HepG2 (cell line): ENCODE measurements at regions not wholly inside any gene's neighbourhood (a gene's known extent, or its start where the extent isn't known, plus 50 kb on each side); places are given as distances from the start of the nearest gene placed in this dataset.
A peak's percentile ranks its signal among the peaks of the same experiment; 100 is the strongest.

Experiments
- ATAC-seq: fragments of 200-7000 bp; cut with Tn5 transposase; 3 replicates; pipeline ENCODE4 v1.9.1; 2020; ENCODE audit warnings: mild to moderate bottlenecking, moderate library complexity
- BruUV-seq: library from RNA; stranded (reverse); fragments of 400-500 nt; replicated peaks from 2 replicates; lab custom pipeline; 2021; lab: Mats Ljungman, UMichigan
- CTCF ChIA-PET: fragments of 300-600 bp; formaldehyde crosslinking; extraction: SDS; loops from one replicate; lab custom pipeline; 2021; ENCODE audit warnings: low total read pairs, inconsistent platforms, low intra/inter-chr PET ratio; lab: Yijun Ruan, JAX
- POLR2A ChIA-PET: fragments of 350-600 bp; sonication (Branson Sonifier 250); formaldehyde crosslinking; loops from one replicate; lab custom pipeline; 2020; ENCODE audit warnings: antibody characterized with exemption, inconsistent platforms; lab: Yijun Ruan, JAX
- DNase-seq: peaks from one replicate; pipeline ENCODE4 v3.0.0-alpha.2; 2015; ENCODE audit warnings: low spot score
- FAIRE-seq: peaks from 3 replicates; lab custom pipeline; 2011; peaks lifted over from hg19 to GRCh38; lab: Jason Lieb, UNC
- H2AFZ ChIP-seq: one replicate; pipeline ENCODE4 v1.6.1; 2011; ENCODE audit warnings: low read length, inconsistent platforms
- H3K27ac ChIP-seq: fragments of 300-600 bp; 3 replicates; pipeline ENCODE4 v1.8.0; 2011; ENCODE audit warnings: mixed run types, mild to moderate bottlenecking, mixed read lengths, low read length, inconsistent platforms; ENCODE audit not compliant: insufficient read depth; ENCODE audit errors: extremely low read length
- H3K27me3 ChIP-seq, 2 experiments: fragments of 200-600 bp in 1 of 2; 2 replicates in 1 of 2; 3 replicates in 1 of 2; pipeline versions ENCODE4 v1.6.0 to v1.8.0; 2011; ENCODE audit warnings: low read length in 2 of 2, mild to moderate bottlenecking in 2 of 2, moderate library complexity in 2 of 2, inconsistent platforms in 1 of 2; ENCODE audit not compliant: insufficient read depth in 2 of 2, control insufficient read depth in 1 of 2
- H3K36me3 ChIP-seq, 2 experiments: fragments of 200-600 bp in 1 of 2; replicated peaks in 1 of 2; 2 replicates in 1 of 2; 3 replicates in 1 of 2; pipeline versions ENCODE4 v1.5.1 to v1.8.0; 2011; ENCODE audit warnings: low read length in 2 of 2, inconsistent platforms in 1 of 2; ENCODE audit not compliant: insufficient read depth in 2 of 2, control insufficient read depth in 1 of 2
- H3K4me1 ChIP-seq: 2 replicates; pipeline ENCODE4 v1.5.1; 2012; ENCODE audit warnings: low read length, inconsistent platforms; ENCODE audit not compliant: insufficient read depth
- H3K4me2 ChIP-seq: 2 replicates; pipeline ENCODE4 v1.6.0; 2011; ENCODE audit warnings: low read depth, low read length, inconsistent platforms
- H3K4me3 ChIP-seq, 3 experiments: fragments of 200-600 bp in 1 of 3; sonication (generic), shearing (Covaris generic) in 1 of 3; replicated peaks in 1 of 3; 2 replicates each; pipeline ENCODE4 v1.5.1; 2011 to 2016; ENCODE audit warnings: low read length in 3 of 3, inconsistent platforms in 2 of 3, low read depth in 2 of 3, mild to moderate bottlenecking in 2 of 3, control low read depth in 1 of 3, mixed read lengths in 1 of 3; ENCODE audit not compliant: insufficient read depth in 1 of 3
- H3K79me2 ChIP-seq: one replicate; pipeline ENCODE4 v1.6.1; 2011; ENCODE audit warnings: low read length, inconsistent platforms; ENCODE audit not compliant: insufficient read depth
- H3K9ac ChIP-seq: 2 replicates; pipeline ENCODE4 v1.6.0; 2011; ENCODE audit warnings: mild to moderate bottlenecking, low read depth, low read length, inconsistent platforms; ENCODE audit not compliant: insufficient read depth
- H3K9me3 ChIP-seq: 2 replicates; pipeline ENCODE4 v1.5.1; 2012; ENCODE audit warnings: mild to moderate bottlenecking, low read length
- H4K20me1 ChIP-seq: 2 replicates; pipeline ENCODE4 v1.6.0; 2011; ENCODE audit warnings: inconsistent platforms, mild to moderate bottlenecking, low read length, moderate library complexity; ENCODE audit not compliant: insufficient read depth
- CEBPB ChIP-seq: IDR thresholded peaks from 2 replicates; pipeline ENCODE4 v1.6.1; 2011; ENCODE audit warnings: low read depth, low read length, improper control_type of control experiment, borderline replicate concordance
- CENPT ChIP-seq: sonication (generic); formaldehyde crosslinking; IDR thresholded peaks from 2 replicates; pipeline ENCODE4 v1.8.0; 2022; ENCODE audit warnings: low read depth, mild to moderate bottlenecking, moderate library complexity, missing genetic modification reagents
- ELF3 ChIP-seq: IDR thresholded peaks from 2 replicates; pipeline ENCODE4 v1.6.1; 2016; ENCODE audit warnings: missing genetic modification reagents, missing compliant biosample characterization
- EP300 ChIP-seq, 3 experiments: sonication (generic) in 1 of 3; formaldehyde crosslinking in 1 of 3; IDR thresholded peaks; 2 replicates each; pipeline versions ENCODE4 v1.5.1 to v1.6.1; 2011 to 2020; ENCODE audit warnings: low read depth in 2 of 3, low read length in 2 of 3, borderline replicate concordance in 1 of 3, improper control_type of control experiment in 1 of 3, mild to moderate bottlenecking in 1 of 3, missing genetic modification reagents in 1 of 3, moderate library complexity in 1 of 3
- ETV5 ChIP-seq: IDR thresholded peaks from 2 replicates; pipeline ENCODE4 v1.6.1; 2018; ENCODE audit warnings: missing biosample characterization, missing genetic modification reagents, inconsistent platforms, borderline replicate concordance
- FOXJ3 ChIP-seq: sonication (generic); formaldehyde crosslinking; IDR thresholded peaks from 2 replicates; pipeline ENCODE4 v1.4.0; 2020; ENCODE audit warnings: missing genetic modification reagents, mild to moderate bottlenecking, borderline replicate concordance
- FOXP1 ChIP-seq, 2 experiments: fragments of 450-650 bp in 1 of 2; IDR thresholded peaks; 2 replicates each; pipeline ENCODE4 v1.6.1; 2017 to 2018; ENCODE audit warnings: antibody characterized with exemption in 1 of 2
- GATAD2A ChIP-seq: IDR thresholded peaks from 2 replicates; pipeline ENCODE4 v1.6.1; 2016
- JUN ChIP-seq: sonication (generic); formaldehyde crosslinking; IDR thresholded peaks from 2 replicates; pipeline ENCODE4 v1.4.0; 2020; ENCODE audit warnings: mild to moderate bottlenecking, missing genetic modification reagents
- SOX5 ChIP-seq: IDR thresholded peaks from 2 replicates; pipeline ENCODE4 v1.6.1; 2016; ENCODE audit warnings: borderline replicate concordance
- TRIM24 ChIP-seq: sonication (generic); formaldehyde crosslinking; IDR thresholded peaks from 2 replicates; pipeline ENCODE4 v1.8.0; 2022; ENCODE audit warnings: mild to moderate bottlenecking, missing genetic modification reagents
- ZFP82 ChIP-seq: sonication (generic); formaldehyde crosslinking; IDR thresholded peaks from 2 replicates; pipeline ENCODE4 v1.5.1; 2020; ENCODE audit warnings: mild to moderate bottlenecking, missing genetic modification reagents, borderline replicate concordance
- ZNF850 ChIP-seq: sonication (generic); formaldehyde crosslinking; conservative IDR thresholded peaks from 2 replicates; pipeline ENCODE4 v1.9.0; 2021; ENCODE audit warnings: mild to moderate bottlenecking, missing genetic modification reagents
- WGBS: methylation state at CpG from one replicate; pipeline ENCODE4 v1.1.6; 2017; ENCODE audit warnings: low lambda C conversion rate; 5-methylcytosine and 5-hydroxymethylcytosine counted together
- in situ Hi-C: cut with HindIII; loops from 2 replicates; pipeline ENCODE4 v1.10.0; 2017; ENCODE audit warnings: low pct_unique_long_range_greater_than_20kb; ENCODE audit not compliant: extremely low pct_ligation_motif_present
- intact Hi-C: fragments of 100-400 bp; cut with micrococcal nuclease; formaldehyde crosslinking; loops from one replicate; pipeline ENCODE4 v1.10.0; 2022; ENCODE audit not compliant: unreplicated experiment
- TF ChIP-seq, protein P1 (sequence below): sonication (generic); formaldehyde crosslinking; IDR thresholded peaks from 2 replicates; pipeline ENCODE4 v1.8.0; 2022; ENCODE audit warnings: missing genetic modification reagents, mild to moderate bottlenecking, inconsistent platforms, borderline replicate concordance
- TF ChIP-seq, protein P2 (sequence below): sonication (generic); formaldehyde crosslinking; IDR thresholded peaks from 2 replicates; pipeline ENCODE4 v1.5.0; 2020; ENCODE audit warnings: missing genetic modification reagents, mild to moderate bottlenecking, borderline replicate concordance
- TF ChIP-seq, protein P3 (sequence below): IDR thresholded peaks from 2 replicates; pipeline ENCODE4 v1.6.1; 2012; ENCODE audit warnings: low read depth, low read length, improper control_type of control experiment
- TF ChIP-seq, protein P4 (sequence below): sonication (generic); formaldehyde crosslinking; IDR thresholded peaks from 2 replicates; pipeline ENCODE4 v1.8.0; 2022; ENCODE audit warnings: missing genetic modification reagents, mild to moderate bottlenecking, moderate library complexity, borderline replicate concordance

DNA sequence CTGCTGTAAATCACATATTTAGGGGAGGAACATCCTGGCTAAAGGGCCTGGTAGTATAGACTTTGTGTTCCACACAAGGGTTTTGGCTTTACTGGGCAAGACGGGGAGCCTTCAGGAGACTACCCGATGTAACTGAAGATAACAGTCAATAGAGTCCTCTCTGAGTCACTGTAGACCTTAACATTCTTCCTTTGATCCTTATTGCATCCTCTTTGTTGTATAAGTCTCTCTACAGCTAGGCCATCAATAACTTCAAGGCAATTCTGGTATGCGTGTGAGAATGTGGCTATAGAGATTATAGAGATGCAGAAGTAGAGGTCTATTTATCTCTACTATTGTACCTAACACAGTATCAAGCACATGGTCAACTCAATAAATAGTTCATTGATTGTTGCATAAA is 67.3 kb upstream of the STK32A start:
- CTCF ChIA-PET: no interaction called here
- Histone ChIP-seq H2AFZ (no peak overlapping the region), H3K27ac (no peak overlapping the region), H3K4me1 (peaks cover 56% of the 10 kb centered on the region), H3K9ac (no peak overlapping the region), H3K79me2 (no peaks in the 10 kb centered on the region), H3K9me3 (no peaks in the 10 kb centered on the region), H3K4me2 (no peak overlapping the region), H3K4me3 (no peak overlapping the region), H3K36me3 (no peaks in the 10 kb centered on the region), H3K27me3 (no peaks in the 10 kb centered on the region), H4K20me1 (no peaks in the 10 kb centered on the region)
- WGBS: 13% methylated on average over 3 of the region's 3 CpGs
- BruUV-seq: no TSS peak
- DNase-seq (peak; percentile 87), FAIRE-seq (no peak), ATAC-seq (peak; percentile 19)
- intact Hi-C loops: no loop called here
- POLR2A ChIA-PET: interaction anchor here (1.1 kb wide), 1 partner anchor 8 kb away, joined by 3 read pairs; no protein-coding TSS in a partner anchor
- in situ Hi-C loops: no loop called here
- TF ChIP-seq SOX5: peak; percentile 56; the same call in 1 of the 2 replicates
- TF ChIP-seq CEBPB: no peak
- no peak for TF ChIP-seq FOXJ3 (CRISPR knock-in tag)
- TF ChIP-seq EP300 (IDR thresholded peaks at IDR 0.05; ENCODE audit: low read depth in 2 of 2, low read length in 2 of 2): peak; percentile 38 to 91; a peak in 3 of 4 replicates
- peak; percentile 91 for TF ChIP-seq EP300 (CRISPR knock-in tag; IDR thresholded peaks at IDR 0.05; ENCODE audit: borderline replicate concordance)
- TF ChIP-seq JUN (CRISPR knock-in tag): no peak
- no peak for TF ChIP-seq FOXP1 (IDR thresholded peaks at IDR 0.05)
- TF ChIP-seq FOXP1 (CRISPR knock-in tag; IDR thresholded peaks at IDR 0.05): peak; percentile 42; the same call in 1 of the 2 replicates
- TF ChIP-seq, protein P1, sequence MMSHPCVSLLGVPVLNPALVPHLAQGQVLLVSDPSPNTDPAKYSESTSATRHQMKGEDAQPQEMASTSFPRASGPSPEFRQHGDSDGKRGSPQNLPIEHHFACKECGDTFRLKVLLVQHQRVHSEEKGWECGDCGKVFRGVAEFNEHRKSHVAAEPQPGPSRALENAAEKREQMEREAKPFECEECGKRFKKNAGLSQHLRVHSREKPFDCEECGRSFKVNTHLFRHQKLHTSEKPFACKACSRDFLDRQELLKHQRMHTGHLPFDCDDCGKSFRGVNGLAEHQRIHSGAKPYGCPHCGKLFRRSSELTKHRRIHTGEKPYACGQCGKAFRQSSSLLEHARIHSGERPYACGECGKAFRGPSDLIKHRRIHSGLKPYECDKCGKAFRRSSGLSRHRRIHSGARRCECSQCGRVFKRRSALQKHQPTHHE: no peak
- 0 out of 2 replicates have a peak, but pooled peaks have one; percentile 22 for TF ChIP-seq ELF3 (CRISPR knock-in tag)
- TF ChIP-seq, protein P2, sequence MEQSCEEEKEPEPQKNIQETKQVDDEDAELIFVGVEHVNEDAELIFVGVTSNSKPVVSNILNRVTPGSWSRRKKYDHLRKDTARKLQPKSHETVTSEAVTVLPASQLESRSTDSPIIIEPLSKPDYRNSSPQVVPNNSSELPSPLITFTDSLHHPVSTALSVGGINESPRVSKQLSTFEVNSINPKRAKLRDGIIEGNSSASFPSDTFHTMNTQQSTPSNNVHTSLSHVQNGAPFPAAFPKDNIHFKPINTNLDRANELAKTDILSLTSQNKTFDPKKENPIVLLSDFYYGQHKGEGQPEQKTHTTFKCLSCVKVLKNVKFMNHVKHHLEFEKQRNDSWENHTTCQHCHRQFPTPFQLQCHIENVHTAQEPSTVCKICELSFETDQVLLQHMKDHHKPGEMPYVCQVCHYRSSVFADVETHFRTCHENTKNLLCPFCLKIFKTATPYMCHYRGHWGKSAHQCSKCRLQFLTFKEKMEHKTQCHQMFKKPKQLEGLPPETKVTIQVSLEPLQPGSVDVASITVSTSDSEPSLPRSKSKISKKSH (CRISPR knock-in tag): no peak
- TF ChIP-seq ETV5 (CRISPR knock-in tag): peak; percentile 38; the same call in 1 of the 2 replicates
- no peak for TF ChIP-seq TRIM24
- TF ChIP-seq, protein P3, sequence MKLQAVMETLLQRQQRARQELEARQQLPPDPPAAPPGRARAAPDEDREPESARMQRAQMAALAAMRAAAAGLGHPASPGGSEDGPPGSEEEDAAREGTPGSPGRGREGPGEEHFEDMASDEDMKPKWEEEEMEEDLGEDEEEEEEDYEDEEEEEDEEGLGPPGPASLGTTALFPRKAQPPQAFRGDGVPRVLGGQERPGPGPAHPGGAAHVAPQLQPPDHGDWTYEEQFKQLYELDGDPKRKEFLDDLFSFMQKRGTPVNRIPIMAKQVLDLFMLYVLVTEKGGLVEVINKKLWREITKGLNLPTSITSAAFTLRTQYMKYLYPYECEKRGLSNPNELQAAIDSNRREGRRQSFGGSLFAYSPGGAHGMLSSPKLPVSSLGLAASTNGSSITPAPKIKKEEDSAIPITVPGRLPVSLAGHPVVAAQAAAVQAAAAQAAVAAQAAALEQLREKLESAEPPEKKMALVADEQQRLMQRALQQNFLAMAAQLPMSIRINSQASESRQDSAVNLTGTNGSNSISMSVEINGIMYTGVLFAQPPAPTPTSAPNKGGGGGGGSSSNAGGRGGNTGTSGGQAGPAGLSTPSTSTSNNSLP: peak; percentile 79
- no peak for TF ChIP-seq ZNF850 (CRISPR knock-in tag)
- TF ChIP-seq, protein P4, sequence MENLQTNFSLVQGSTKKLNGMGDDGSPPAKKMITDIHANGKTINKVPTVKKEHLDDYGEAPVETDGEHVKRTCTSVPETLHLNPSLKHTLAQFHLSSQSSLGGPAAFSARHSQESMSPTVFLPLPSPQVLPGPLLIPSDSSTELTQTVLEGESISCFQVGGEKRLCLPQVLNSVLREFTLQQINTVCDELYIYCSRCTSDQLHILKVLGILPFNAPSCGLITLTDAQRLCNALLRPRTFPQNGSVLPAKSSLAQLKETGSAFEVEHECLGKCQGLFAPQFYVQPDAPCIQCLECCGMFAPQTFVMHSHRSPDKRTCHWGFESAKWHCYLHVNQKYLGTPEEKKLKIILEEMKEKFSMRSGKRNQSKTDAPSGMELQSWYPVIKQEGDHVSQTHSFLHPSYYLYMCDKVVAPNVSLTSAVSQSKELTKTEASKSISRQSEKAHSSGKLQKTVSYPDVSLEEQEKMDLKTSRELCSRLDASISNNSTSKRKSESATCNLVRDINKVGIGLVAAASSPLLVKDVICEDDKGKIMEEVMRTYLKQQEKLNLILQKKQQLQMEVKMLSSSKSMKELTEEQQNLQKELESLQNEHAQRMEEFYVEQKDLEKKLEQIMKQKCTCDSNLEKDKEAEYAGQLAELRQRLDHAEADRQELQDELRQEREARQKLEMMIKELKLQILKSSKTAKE: no peak
- no peak for TF ChIP-seq ZFP82
- TF ChIP-seq GATAD2A (CRISPR knock-in tag): peak; percentile 81
- TF ChIP-seq CENPT (CRISPR knock-in tag): no peak
